T-helper 2 cell (primary cell): ENCODE measurements at regions not wholly inside any gene's neighbourhood (a gene's known extent, or its start where the extent isn't known, plus 50 kb on each side); places are given as distances from the start of the nearest gene placed in this dataset.
"Not testable (repeated sequence)": the region's sequence is repeated elsewhere in the genome, so short reads cannot be mapped to it uniquely, and the experiment has no call there.

Experiments
- DNase-seq, 5 experiments: peaks; one replicate each; pipeline versions ENCODE4 v3.0.0 to v3.0.0-alpha.2; 2012 to 2022

GRCh38 chrX:25503826-25504225 is 488.1 kb upstream of the ARX start:
- no peak for DNase-seq

GRCh38 chrX:25507801-25508200 is 492.0 kb upstream of the ARX start:
- no peak for DNase-seq

- no peak for DNase-seq
These were observed 503.5 kb upstream of the ARX start for GRCh38 chrX:25519258-25519657.

GRCh38 chrX:25522443-25523010 is 506.8 kb upstream of the ARX start:
- DNase-seq, result not testable (repeated sequence)

- DNase-seq, result peak in 1 of 5 experiments; percentile 0
These were observed 508.1 kb upstream of the ARX start for GRCh38 chrX:25523574-25524540.

- DNase-seq, result no peak
These were observed 511.4 kb upstream of the ARX start for GRCh38 chrX:25527156-25527555.

GRCh38 chrX:25527596-25527995 is 511.8 kb upstream of the ARX start:
- DNase-seq, result no peak

GRCh38 chrX:25531096-25531495 is 515.3 kb upstream of the ARX start:
- DNase-seq, result no peak

GRCh38 chrX:25534091-25534490 is 518.3 kb upstream of the ARX start:
- DNase-seq, result no peak

GRCh38 chrX:25536307-25536970 is 520.7 kb upstream of the ARX start:
- DNase-seq, result no peak

GRCh38 chrX:25537699-25538098 is 521.9 kb upstream of the ARX start:
- DNase-seq, result no peak

GRCh38 chrX:25544641-25545040 is 528.9 kb upstream of the ARX start:
- no peak for DNase-seq

GRCh38 chrX:25548811-25549210 is 533.0 kb upstream of the ARX start:
- DNase-seq, result no peak

GRCh38 chrX:25555521-25555920 is 539.8 kb upstream of the ARX start:
- DNase-seq, result no peak

GRCh38 chrX:25558137-25558536 is 542.4 kb upstream of the ARX start:
- no peak for DNase-seq

- no peak for DNase-seq
These were observed 545.4 kb upstream of the ARX start for GRCh38 chrX:25561190-25561589.

- no peak for DNase-seq
These were observed 557.9 kb upstream of the ARX start for GRCh38 chrX:25573631-25574030.

- no peak for DNase-seq
These were observed 541.2 kb upstream of the MAGEB18 start for GRCh38 chrX:25596921-25597320.

- no peak for DNase-seq
These were observed 540.6 kb upstream of the MAGEB18 start for GRCh38 chrX:25597551-25597950.

GRCh38 chrX:25599061-25599460 is 539.1 kb upstream of the MAGEB18 start:
- no peak for DNase-seq

- no peak for DNase-seq
These were observed 537.4 kb upstream of the MAGEB18 start for GRCh38 chrX:25600776-25601175.

- no peak for DNase-seq
These were observed 536.8 kb upstream of the MAGEB18 start for GRCh38 chrX:25601323-25601722.

- no peak for DNase-seq
These were observed 519.9 kb upstream of the MAGEB18 start for GRCh38 chrX:25618248-25618647.

- DNase-seq, result no peak
These were observed 497.9 kb upstream of the MAGEB18 start for GRCh38 chrX:25640276-25640675.
